HG02884 (cell line): ENCODE measurements at regions not wholly inside any gene's neighbourhood (a gene's known extent, or its start where the extent isn't known, plus 50 kb on each side); places are given as distances from the start of the nearest gene placed in this dataset.

Experiments
- ATAC-seq: cut with Tn5 transposase; IDR thresholded peaks from one replicate; pipeline ENCODE4 v1.9.1; 2021; ENCODE audit warnings: mild to moderate bottlenecking, moderate library complexity; ENCODE audit not compliant: unreplicated experiment

DNA sequence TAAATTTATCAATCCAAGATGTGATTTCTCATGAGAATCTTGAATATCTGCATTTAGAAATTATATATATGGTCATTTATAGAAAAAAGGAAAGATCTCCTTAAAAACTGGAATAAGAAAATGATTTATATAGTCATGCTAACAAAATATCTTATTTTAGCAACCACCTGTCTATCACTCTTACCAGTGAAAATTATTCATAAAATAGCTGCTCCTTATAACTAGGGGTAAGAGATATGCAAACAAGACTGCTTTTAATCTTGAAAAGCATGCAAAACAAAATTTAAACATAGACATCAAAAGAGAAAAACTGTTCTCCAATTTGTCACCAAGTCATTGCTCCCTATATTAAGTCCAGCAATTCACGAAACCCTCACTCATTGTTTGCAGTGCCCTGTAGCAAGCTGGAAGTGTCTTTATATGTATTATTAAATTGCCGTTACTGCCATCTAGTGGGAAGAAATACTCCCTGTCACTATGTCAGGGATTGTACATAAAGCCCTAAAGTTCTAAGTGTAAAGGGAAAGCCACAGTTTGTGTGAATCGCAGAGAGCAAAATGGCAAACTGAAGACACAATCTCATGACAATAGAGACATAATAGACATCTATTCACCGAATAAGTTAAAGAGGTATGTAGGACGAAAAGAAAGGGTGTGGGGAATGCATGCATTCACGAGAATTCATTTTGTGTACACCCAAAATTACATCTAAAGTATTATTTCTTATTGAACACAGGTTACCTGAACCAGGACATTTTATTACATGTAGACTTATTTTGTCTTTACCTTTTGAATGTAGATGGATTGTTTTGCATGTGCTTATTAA is 600.5 kb downstream of the USP25 start:
- peak; percentile 92 for ATAC-seq

DNA sequence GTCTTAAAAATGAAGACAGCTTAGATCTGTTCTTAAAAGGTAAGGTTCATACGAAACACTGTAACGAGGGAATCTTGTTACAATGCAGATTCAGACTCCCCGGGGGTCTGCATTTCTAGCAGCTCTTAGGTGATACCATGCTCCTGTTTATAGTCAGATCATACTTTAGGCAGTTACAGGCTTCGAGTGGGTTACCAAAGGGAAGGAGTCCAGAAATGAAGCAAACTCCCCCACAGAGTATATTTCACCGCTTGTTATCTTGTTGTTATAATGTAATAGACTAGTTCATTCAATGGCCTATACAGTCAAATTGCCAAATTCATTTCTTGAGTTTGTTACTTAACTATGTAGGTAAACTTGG is 601.1 kb downstream of the USP25 start:
- no peak for ATAC-seq

DNA sequence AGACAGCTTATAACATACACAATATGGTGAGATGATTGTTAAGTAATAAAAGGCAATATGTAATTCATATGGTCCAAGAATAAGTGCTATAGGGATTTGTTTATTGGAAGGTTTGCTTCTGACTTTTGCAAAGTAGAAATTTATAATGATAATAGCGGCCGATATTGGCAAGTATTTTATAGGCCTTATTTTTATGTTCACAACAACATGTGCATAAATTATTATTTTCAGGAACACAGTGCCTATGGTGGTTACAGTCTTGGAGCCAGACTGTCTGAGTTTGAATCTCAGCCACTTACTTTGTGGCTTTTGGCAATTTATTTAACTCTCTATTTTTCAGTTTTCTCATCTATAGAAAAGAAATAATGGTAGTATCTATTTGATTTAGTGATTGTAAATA is 607.5 kb downstream of the USP25 start:
- no peak for ATAC-seq

DNA sequence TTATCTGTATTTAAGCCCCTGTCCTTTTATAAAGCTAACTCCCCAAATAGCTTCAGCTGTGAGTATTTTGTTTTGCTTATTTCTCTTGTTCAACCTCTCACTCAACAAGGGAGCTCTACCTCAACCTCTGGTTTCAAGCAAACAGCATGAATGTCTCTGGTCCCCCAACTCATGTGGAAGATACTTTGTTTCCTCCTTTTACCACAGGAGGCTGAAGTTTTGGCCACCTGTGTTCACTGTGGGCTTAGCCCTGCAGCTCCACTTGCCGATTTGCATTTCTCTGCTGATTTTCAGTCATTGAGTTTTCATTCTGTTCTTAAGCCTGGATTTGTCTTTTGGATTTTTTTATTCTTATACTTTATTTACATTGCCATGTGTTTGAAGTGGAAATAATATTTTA is 613.1 kb downstream of the USP25 start:
- ATAC-seq, result no peak

DNA sequence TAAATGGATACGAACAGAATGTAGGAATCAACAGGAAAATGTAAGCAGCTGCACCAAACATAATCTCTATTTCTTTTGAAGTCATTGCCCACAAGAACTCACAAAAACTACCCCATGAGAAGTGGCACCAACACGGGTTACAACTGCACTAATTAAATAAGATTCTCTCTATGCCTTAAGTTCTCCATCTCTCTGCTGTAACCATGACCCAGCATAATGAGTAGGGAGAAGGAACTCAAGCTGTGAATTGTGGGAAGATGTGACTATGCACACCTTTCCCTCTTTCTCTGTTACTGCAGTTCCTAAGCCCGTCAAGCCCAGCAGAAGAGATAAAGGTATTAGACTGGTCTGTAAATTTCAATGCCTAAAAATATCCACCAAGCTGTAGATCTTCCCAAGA is 614.0 kb downstream of the USP25 start:
- ATAC-seq, result no peak

DNA sequence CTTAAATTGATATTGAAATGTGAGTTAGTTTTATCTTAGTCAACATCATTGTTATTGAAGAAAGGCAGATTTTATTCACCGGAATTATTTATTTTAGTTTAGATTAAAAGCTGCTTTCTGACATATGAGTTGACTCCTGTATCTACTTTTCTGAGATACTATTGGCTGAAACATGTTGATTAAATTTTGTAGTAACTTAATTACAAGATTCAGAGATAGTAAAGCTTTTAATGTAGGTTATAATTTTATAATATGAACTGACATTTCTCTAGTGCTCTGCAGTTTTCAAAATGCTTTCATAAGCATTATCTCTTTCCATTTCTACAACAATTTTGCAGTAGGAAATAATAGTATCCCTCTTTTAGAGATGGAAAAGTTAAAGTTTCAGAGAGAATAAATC is 616.0 kb downstream of the USP25 start:
- no peak for ATAC-seq

DNA sequence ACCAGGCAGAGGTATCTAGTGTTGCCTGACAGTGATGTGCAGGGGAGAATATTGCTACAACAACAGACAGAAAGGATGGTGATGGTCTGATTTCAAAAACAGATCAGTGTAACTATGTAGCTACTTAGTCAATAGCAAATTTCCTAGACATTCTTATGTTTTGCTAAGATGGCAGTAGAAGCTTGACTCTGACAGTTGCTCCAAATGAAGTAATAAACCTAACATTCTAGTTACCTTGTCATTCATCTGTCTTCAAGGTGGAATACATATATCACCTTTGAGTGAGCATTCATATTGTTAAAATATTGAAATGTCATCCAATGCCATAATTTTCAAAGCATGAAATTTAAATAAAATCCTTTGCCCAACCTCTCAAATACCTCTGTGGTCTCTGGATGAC is 617.4 kb downstream of the USP25 start:
- ATAC-seq, result no peak

DNA sequence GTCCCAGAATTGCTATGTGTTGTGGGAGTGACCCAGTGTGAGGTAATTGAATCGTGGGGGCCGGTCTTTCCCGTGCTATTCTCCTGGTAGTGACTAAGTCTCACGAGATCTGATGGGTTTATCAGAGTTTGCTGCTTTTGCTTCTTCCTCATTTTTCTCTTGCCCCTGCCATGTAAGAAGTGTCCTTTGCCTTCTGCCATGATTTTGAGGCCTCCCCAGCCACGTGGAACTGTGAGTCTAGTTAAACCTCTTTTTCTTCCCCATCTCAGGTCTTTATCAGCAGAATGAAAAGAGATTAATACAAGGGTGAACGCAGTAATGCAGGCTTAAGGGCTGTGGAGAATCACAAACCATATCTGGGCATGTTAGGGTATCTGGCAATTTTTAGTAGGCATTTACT is 624.0 kb downstream of the USP25 start:
- ATAC-seq, result no peak

DNA sequence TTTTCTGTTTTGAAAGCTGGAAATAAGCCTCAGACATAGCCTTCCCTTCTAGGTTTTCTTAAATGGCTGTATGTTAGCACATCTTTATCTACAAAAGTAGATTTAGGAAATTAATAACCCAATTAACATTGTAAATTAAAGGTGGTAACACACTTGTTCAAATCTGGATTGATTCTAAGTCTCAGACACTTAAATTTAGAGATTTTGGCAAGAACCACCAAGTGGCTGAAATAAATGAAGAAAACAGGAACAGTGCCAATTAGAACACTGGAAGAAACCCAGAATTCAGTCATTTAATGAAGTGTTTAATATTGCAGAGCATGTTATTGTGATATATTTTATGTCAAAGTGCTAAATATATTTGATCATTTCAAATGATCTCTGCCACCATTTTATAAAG is 628.2 kb downstream of the USP25 start:
- ATAC-seq, result no peak

DNA sequence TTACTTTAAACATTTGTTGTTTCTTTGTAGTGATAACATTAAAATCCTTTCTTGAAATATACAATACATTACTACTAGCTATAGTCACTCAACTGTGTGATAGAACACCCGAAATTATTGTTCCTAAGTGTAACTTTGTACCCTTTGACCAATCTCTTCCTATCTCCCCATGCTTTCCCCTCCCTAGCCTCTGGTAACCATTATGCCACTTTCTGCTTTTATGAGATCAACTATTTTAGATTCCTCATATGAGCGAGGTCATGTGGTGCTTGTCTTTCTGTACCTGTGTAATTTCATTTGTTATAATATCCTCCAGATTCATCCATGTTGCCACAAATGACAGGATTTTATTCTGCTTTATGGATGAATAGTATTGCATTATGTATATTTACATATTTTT is 629.0 kb downstream of the USP25 start:
- ATAC-seq, result no peak

DNA sequence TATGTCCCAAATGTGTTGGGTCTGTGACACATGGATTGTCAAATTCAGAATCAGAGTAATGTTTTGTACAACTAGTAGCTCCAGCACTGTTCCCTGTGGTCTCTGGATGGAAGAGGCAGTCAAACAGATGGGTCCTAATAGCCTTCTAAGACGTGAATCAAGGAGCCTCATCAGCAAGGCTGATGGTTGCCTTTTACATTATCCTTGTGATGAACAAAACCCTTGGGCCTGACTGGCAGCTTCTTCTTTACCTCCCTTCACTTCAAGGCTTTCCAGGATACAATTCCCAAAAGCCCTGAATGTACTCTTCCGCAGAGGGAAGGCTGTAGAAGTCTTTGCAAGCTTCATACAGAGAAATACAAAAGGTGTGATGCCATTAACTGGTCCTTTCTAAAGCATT is 633.3 kb downstream of the USP25 start:
- ATAC-seq, result no peak

DNA sequence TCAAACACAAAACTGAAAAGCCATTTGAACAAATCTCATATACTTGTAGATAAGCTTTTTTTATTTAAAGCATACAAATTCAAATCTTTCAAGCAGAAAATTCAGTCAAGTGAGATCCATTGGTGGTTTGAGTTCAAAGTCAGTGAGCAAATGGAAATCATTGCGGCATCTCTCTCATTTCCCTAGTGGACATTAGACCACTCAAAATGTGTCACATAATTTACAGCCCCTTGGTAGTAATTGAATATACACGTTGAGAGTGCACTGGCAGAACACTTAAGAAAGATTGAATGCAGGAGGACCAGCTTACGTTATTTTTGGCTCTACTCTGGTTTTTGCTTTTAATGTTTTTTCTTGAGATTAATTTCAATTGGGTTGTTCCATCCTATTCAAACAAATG is 633.7 kb downstream of the USP25 start:
- no peak for ATAC-seq

DNA sequence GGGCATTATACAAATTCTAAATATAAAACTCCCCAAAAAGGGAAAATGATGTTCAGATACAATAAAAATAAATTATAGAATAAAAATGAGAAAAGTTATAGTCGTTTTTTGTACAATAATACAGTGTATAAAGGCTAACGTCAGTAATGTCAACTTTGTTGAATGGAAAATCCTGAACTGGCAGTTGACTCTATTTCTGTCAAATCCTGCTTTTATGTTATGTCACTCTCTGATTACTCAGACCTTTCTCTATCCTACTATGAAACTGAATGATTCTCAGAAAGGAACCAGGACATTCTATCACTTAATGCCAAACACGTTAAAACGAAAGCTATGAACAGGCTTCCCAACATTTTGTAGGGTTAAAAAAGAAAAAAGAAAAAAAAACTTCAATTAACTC is 636.4 kb downstream of the USP25 start:
- ATAC-seq, result no peak

DNA sequence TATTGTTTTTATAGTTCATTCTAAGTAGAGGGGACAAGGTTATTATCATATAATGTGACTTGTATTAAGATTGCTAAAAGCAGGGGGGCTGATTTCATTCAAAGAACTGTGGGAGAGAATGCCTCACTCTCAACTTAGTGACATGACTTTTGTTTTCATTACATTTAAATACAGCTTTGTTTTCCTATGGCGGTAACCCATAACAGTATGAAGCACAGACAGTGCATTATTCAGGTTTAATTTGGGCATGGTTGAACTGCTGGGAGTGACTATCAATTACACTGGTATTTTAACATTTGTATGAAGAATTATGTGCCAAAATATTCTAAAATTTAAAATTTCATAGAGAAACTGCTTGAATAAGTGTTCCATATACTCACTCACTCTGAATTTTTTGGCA is 637.3 kb downstream of the USP25 start:
- no peak for ATAC-seq

DNA sequence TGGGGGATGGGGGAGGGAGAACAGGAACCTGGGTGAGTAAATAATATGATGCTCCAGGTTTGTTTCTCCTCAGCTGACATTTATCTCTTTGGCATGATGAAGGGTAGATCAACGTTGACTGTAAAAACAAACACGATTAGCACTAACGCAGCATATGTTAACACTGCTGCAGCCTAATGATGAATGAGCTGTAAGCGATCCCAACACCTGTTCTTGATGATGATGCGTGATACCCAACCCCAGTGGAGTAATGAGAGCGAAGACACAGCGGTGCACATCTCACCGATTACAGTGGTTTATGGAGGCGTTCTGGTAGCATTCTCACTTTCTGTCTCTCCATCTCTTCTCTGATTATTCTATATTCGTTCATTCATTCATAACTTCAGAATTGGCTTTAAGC is 640.4 kb downstream of the USP25 start:
- ATAC-seq, result no peak

DNA sequence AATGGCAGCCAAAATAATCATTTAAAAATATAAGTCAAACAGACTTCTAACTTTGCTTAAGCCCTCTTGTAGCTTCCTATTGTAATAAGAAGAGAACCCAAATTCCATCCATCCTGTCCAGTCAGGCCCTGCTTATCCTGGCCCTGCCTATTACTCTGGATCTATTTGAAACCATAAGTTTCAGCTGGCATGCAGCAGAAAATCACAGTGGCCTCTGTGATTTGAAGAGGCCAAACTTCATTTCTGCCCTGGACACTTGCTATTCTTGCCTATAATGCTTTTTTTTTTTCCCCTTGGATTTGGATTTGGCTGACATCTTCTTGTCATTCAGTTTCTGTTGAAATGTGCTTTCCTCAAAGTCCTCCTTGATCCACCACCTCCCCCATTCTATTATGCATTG is 642.8 kb downstream of the USP25 start:
- ATAC-seq, result no peak

DNA sequence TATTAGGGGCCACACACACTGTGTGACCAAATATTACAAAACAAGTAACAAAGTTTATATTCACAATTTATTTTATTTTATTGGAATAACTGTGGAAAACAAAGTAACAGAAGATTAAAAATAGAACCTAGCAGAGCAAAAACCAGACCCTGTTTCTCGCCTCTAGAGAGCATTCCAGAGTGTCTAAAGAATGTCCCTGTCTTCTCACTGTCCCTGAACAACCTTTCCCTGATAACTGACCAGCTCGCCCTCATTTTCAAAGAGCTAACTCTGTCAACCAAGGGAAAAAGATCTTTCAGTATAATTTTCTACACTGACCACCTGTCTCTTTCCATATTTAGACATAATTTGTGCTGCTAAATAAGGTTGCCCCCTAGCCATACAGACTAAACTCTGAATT is 646.9 kb downstream of the USP25 start:
- no peak for ATAC-seq

DNA sequence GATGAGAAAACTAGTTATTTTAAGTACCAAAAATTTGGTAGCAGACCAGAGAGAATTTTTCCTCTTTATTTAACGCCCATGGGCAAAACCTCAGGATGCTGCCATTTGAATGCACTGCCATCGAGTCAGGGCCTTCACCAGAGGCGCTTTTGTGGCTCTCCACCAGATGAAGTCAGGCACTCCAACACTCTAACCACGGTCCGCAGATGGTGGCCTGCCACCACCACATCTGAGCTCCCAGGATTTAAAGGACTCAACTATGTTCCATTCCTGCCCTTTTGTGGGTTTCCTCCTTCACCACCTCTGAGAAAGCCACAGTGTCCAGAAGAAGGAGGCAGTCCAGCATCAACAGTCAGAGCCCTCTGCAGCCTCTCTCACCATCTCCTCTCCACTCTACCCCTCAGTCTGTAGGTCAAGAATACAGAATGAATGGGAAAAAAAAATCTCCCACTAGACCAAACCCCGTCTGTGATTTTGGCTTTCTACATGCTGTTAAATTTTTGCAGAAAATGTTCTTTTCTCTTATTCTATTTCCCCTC is 647.4 kb downstream of the USP25 start:
- ATAC-seq, result no peak

DNA sequence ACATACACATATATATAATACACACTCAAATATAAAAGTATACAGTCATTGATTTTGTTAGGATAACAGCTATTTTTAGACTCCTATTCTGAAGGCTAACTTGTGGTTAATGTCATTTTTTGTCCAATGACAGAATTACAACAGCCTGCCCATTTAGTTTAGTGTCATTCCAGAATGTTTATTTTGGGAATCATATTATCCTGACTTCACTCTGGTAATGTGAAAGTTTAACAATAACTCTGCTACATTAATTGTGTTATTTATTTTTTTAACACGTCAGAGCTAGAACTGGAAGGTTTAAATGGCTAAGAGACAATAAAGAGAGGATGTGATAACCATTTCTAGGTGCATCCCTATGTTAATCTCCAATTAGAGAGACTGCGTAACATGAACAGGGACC is 648.1 kb downstream of the USP25 start:
- no peak for ATAC-seq

DNA sequence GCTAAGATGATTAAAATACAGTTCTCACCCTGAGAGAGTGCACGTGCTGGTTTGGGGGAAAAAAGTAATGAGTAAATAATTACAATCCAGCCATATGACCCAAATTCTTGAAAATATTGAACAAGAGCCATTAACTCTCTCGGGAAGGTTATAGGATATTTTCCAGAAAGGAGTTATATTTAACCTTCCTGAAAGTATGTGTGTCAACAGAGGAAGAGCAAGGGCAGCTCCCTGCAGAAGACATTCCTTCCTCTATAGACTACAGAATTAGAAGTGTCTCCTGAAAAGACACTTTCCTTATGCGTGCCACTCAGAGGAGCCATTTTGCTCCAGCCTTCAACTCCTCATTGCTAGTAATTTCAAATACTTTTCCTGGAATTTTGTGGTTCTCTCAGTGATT is 648.7 kb downstream of the USP25 start:
- no peak for ATAC-seq

DNA sequence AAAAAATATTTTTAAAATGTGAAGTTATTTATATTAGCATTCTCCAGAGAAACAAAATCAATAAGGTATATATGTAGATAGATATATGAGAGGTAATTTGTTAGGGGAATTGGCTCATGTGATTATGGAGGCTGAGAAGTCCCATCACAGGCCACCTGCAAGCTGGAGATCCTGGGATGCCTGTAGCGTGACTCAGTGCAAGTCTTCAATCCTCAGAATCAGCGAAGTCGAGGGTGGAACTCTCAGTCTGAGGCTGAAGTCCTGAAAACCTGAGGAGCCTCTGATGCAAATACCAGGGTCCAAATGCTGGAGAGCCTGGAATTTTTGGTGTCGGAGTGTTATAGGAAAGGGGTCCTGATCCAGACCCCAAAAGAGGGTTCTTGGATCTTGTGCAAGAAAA is 658.5 kb downstream of the USP25 start:
- ATAC-seq, result no peak

DNA sequence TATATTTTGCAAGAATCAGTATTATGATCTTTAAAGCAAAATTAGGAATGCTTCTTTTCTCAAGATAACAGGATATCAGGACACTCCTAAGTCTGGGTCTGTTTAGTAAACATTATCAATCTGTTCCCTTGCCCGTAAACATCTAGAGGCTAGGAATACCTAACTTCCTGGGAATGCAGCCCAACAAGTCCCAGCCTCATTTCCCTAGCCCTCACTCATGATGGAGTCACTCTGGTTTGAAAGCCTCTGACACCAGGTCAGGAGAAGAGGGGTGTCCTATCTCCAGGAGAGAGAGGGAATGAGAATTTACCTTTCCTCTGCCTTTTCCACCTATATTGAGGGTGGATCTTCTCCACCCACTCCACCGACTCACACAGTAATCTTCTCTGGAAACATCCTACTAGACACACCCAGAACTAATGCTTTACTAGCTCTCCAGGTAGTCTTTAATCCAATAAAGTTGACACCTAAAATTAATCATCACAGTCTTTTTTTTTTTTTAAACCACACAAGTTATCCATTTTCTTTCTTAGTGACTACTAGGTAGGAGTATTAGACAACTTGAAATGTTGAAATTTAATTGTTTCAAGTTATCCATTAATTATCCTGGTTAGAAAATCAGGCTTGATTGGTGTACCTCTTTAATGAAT is 659.3 kb downstream of the USP25 start:
- no peak for ATAC-seq

DNA sequence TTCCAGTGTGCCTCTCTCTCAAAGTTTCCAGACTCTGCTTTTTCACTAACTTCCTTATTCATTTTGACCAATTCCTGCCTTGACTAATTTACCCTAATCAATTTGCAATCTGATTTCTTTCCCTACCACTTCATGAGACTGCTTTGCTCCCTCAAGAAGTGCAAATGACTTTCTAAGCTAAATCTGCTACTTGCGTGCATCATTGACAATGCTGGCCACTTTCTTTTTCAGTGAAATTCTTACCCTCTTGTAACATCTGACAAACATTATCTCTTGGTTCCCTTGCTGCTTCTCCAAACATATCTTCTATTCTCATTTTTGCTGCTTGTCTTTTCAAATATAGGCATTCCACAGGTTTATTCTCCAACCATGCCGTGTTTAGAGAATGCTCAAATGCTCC is 659.9 kb downstream of the USP25 start:
- no peak for ATAC-seq
